Esophagus squamous epithelium (tissue), 4 donors: ENCODE measurements at regions not wholly inside any gene's neighbourhood (a gene's known extent, or its start where the extent isn't known, plus 50 kb on each side); places are given as distances from the start of the nearest gene placed in this dataset.

ENCODE experiments used
- CTCF ChIP-seq, 6 experiments: fragments of 450-650 bp in 4 of 6; fragments of 200-600 bp in 2 of 6; sonication (generic) in 2 of 6; IDR thresholded peaks; one replicate each; pipeline ENCODE4 v1.5.1; 2016 to 2019; ENCODE audit warnings: antibody characterized with exemption in 6 of 6, mild to moderate bottlenecking in 4 of 6, moderate library complexity in 4 of 6
- POLR2A ChIP-seq, 4 donors: fragments of 450-650 bp; IDR thresholded peaks; one replicate each; pipeline ENCODE4 v1.6.1; 2017; ENCODE audit warnings: antibody characterized with exemption in 4 of 4, mild to moderate bottlenecking in 4 of 4, moderate library complexity in 3 of 4

GRCh38 chr4:137611998-137612700, 79.9 kb upstream of the PCDH18 start:
- TF ChIP-seq CTCF (IDR thresholded peaks at IDR 0.05) = no peak
- TF ChIP-seq POLR2A (IDR thresholded peaks at IDR 0.05) = no peak
